ENCODE measurements at regions not wholly inside any gene's neighbourhood (a gene's known extent, or its start where the extent isn't known, plus 50 kb on each side); places are given as distances from the start of the nearest gene placed in this dataset.
"Not testable (repeated sequence)": the region's sequence is repeated elsewhere in the genome, so short reads cannot be mapped to it uniquely, and the experiment has no call there.

DNA sequence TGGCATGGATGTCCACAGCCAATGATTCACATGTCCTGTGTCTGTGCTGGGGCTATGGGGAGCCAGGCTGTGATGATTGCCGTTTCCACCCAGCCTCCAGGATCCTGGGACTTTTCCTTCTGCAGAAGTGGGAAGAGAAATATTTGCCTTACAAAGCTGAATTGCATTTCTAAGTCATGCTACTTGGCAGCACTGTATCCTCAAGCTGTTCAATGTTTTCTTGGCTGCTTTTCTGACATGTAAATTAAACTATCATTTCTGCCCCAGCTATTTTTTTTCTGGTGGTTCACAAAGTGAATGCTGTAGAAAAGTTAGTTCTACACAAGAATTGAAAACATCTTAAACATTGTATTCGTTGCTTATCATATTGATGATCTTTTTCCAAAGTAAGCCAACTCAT lies 51.9 kb upstream of the TCERG1L start:
- no peak for DNase-seq

DNA sequence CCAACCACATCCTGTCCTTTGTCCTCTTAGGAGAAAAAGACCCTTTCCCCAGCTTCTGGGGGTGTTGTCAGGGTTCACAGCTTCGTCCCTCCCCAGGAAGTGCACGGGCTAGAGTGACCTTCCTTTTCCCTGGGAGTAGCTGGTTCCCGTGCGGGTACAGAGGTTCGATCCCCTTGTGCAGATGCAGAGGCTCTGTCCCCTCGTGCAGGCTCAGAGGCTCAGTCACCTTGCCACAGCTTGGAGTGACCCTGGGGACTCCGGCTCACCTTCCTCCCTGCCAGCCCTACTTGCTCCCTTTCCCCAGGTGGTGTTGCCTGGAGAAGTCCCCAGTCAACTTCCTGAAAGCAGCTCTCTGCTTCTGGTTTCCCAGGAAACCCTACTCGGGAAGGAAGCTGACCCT lies 60.0 kb upstream of the TCERG1L start:
- DNase-seq, result no peak

GRCh38 chr10:131381576-131381975 lies 70.1 kb upstream of the TCERG1L start:
- DNase-seq, result no peak

- DNase-seq, result not testable (repeated sequence)
Observed at GRCh38 chr10:131385161-131385872, 73.8 kb upstream of the TCERG1L start.

- no peak for DNase-seq
Observed at GRCh38 chr10:131387018-131387529, 75.6 kb upstream of the TCERG1L start.

DNA sequence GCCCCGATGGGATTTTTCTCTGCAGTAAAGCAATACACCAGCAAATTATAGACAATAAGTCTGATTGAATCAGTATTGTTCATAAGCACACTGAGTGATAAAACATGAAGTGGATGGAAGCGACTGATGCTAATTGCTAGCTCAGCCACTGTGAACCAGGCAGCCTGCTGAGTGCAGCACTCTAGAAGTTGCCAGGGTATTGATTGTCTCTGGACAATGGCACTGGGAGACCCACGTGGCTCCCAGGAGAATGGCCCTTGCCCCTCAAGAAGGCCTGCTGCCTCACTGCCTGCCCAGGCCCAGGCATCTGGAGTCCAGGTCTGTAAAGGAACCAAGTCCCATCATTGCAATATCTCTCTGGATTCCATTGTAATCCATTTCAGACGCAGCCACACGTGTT lies 80.4 kb upstream of the TCERG1L start:
- DNase-seq, result no peak

GRCh38 chr10:131396121-131397050 lies 84.9 kb upstream of the TCERG1L start:
- no peak for DNase-seq

DNA sequence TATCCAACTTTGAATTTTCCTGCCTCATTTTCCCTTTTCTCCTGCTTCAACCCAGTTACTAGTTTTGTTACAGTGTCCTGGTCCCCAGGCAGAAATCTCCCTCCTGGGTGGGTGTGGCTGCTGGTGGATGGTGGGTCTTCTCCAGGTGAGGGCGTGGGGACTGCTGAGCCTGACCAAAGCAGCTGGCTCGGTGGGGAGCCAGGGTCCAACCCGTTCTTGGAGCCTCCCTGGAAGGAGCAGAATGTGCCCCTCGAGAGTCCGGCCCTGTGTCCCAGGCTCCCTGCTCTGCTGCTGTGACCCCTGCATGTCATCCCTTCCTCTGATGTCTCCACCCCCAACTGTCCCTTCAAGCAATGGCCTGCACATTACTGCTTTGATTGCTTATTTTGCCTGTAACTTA lies 86.6 kb upstream of the TCERG1L start:
- DNase-seq, result no peak

DNA sequence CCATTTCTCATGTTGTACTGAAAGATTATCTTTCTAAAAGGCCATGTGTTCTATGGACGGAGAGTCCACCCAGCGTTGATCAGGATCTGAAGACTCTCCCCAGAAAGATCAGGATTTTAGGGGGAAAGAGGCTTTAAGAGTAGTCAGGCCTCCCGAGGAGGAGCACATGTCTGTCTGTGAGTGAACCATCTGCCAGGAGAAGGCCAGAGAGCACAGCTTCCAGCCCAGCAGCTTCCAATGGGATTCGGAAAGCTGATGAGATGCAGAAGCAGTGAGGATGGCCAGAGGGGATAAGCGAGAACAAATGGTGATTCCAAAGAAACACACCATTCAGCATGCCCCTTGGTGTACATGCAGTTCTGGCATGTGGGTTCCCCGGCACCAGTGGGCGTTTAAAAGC lies 88.5 kb upstream of the TCERG1L start:
- no peak for DNase-seq

- DNase-seq, result no peak
Observed at GRCh38 chr10:131400513-131400912, 89.0 kb upstream of the TCERG1L start.

DNA sequence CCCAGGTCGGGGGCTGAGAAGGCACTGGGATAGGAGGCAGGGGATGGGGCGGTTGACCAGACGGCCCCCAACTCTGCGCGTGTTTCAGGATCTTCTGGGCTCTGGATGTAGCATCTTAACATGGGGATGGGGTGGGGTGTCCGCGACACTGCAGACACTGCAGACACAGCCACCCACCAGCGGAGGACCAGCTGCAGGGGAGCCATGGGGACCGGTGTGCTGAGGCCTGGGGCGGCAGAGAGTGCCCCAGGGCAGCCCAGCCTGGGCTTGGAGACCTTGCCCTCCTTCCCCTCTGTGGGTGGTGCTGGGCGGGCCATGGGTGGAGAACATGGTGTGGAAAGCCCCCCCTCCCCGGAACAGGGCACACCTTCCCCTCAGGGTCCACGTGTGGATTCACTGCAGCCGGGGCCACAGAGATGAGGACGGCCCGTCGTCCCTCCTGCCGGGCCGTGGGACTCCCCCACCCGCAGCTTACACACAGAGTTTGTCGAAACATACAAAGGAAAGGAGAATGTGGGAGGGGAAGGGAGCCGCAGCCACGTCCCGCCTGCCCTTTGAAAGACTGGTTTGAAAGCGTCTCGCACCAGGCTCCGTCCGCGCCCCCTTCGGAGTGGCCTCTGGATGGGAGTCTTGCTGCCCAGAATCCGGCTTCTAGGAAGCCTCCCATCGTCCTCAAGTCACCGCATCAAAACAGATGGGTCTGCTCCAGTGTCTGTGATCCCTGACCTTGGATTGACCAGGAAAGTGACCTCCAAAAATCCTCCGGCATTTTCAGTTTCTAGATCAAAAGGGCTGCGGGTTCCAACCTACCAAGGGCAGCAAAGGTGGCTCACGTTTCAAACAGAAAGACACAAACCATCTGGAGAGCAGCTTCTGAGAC lies 91.5 kb upstream of the TCERG1L start:
- no peak for DNase-seq

- DNase-seq, result no peak
Observed at GRCh38 chr10:131403936-131404335, 92.4 kb upstream of the TCERG1L start.

GRCh38 chr10:131404886-131405285 lies 93.4 kb upstream of the TCERG1L start:
- DNase-seq, result no peak

DNA sequence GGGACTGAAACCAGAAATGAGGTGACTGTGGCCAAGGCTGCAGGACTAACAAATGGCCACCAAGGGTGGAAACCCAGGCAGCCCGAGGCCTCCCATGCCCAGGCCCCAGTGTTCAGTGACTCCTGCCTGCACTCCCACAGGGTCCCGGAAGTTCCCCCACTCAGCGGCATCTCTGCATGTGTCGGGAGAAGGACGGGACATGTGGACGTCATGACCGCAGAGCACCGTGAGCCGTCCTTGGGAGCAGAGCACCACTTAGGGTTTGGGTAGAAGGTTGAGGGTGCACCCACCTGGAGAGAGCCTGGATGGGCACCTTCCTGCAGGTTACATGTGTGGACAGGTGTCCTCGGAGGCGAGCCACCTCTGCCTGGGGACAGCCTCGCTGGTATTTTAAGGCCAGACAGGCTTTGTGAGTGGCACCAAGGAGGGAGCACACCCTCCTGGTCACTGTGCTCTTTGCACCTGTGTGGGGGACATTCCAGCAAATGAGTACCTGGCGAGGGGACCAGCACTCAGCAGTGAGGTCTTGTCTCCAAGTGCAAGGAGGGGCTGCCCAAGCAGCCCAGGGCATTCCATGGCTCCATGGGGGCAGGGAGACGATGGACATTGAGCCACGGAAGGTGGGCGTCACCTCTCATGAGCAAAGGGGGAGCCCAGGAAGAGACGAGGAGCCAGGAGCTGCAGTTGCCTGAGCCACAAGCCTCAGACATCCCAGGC lies 95.3 kb upstream of the TCERG1L start:
- no peak for DNase-seq

- no peak for DNase-seq
Observed at GRCh38 chr10:131418681-131419080, 107.2 kb upstream of the TCERG1L start.

GRCh38 chr10:131419797-131420196 lies 108.3 kb upstream of the TCERG1L start:
- no peak for DNase-seq

GRCh38 chr10:131420867-131421266 lies 109.3 kb upstream of the TCERG1L start:
- no peak for DNase-seq

DNA sequence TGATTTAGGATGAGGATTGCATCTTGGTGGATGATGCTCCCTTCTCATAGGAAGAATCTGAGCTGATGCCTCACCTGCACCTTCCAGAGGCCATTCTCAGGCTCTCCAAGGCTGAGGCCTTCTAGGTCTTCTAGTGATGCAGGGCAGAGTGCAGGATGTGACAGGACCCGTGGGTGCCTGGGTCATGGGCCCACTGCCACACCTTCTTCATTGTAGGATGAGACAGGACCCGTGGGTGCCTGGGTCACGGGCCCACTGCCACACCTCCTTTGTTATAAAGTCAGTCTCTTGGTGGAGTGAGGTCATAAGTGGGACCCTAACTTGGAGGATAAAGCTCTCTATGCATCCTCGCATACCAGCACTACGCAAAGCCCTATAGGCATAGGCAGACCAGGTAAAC lies 109.9 kb upstream of the TCERG1L start:
- no peak for DNase-seq

- DNase-seq, result no peak
Observed at GRCh38 chr10:131422731-131423130, 111.2 kb upstream of the TCERG1L start.

- DNase-seq, result no peak
Observed at GRCh38 chr10:131424053-131424452, 112.5 kb upstream of the TCERG1L start.

DNA sequence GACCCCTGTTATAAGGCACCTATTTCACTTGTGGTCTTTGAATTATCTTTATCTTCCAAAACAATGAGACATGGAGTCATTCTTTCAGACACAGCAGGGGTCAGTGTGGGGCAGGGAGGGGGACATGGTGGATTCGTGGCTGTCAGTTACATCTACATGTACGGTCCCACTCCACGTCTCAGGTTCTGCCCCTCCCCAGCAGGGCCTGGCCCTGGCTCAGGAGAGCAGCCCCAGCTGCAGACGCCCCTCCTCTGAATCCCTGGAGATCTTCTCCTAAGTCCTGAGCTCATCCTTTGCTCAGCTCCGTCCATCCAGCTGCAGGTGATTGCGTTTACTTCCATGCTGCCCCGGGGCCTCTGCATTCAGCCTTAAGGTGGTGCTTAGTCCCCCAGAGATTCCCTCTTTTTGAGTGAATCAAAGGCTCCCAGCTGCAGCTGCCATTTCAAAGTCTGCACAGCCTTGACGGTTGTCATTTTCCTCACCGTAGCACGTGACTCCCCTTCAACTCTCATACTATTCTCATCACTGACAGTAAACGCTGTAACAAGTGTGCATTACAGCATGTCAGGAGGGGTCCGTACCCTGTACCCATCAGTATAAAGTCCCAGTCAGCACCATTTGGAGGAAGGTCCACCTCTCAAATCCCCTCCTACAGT lies 113.4 kb upstream of the TCERG1L start:
- DNase-seq, result no peak
